SU-DHL-6 (cell line): ENCODE measurements at regions not wholly inside any gene's neighbourhood (a gene's known extent, or its start where the extent isn't known, plus 50 kb on each side); places are given as distances from the start of the nearest gene placed in this dataset.
"Not testable (repeated sequence)": the region's sequence is repeated elsewhere in the genome, so short reads cannot be mapped to it uniquely, and the experiment has no call there.

Experiments
- H2AFZ ChIP-seq: fragments of 200-600 bp; sonication (generic); 2 replicates; pipeline ENCODE4 v1.6.1; 2014; ENCODE audit warnings: low read depth, mild to moderate bottlenecking, moderate library complexity, mixed read lengths, antibody characterized with exemption, low read length; ENCODE audit not compliant: severe bottlenecking
- H3F3A ChIP-seq: fragments of 200-600 bp; shearing (Covaris generic); 2 replicates; pipeline ENCODE4 v1.6.0; 2016; ENCODE audit warnings: antibody characterized with exemption, mild to moderate bottlenecking; ENCODE audit not compliant: insufficient read depth
- H3K27ac ChIP-seq: fragments of 200-600 bp; sonication (generic); 2 replicates; pipeline ENCODE4 v1.5.1; 2016; ENCODE audit warnings: low read depth, mild to moderate bottlenecking, low read length, moderate library complexity, mixed read lengths
- H3K27me3 ChIP-seq: fragments of 200-600 bp; sonication (generic), shearing (Covaris generic); 2 replicates; pipeline ENCODE4 v1.6.0; 2014; ENCODE audit warnings: mild to moderate bottlenecking, low read length
- H3K36me3 ChIP-seq: fragments of 200-600 bp; sonication (generic); 2 replicates; pipeline ENCODE4 v1.6.1; 2014; ENCODE audit warnings: mild to moderate bottlenecking, low read length, mixed read lengths
- H3K4me2 ChIP-seq: fragments of 300-600, 200-600 bp; shearing (Covaris generic), sonication (generic); 2 replicates; pipeline ENCODE4 v1.6.0; 2014; ENCODE audit warnings: low read length, low read depth, mild to moderate bottlenecking; ENCODE audit not compliant: poor library complexity, severe bottlenecking
- H3K4me3 ChIP-seq: fragments of 200-600 bp; sonication (generic); 2 replicates; pipeline ENCODE4 v1.5.1; 2014; ENCODE audit warnings: antibody characterized with exemption, low read length, mild to moderate bottlenecking, mixed read lengths; ENCODE audit not compliant: insufficient read depth, poor library complexity, severe bottlenecking
- H3K79me2 ChIP-seq: fragments of 200-600 bp; sonication (generic); 2 replicates; pipeline ENCODE4 v1.6.1; 2014; ENCODE audit warnings: mild to moderate bottlenecking, low read length, moderate library complexity; ENCODE audit not compliant: insufficient read depth
- H3K9ac ChIP-seq: fragments of 200-600 bp; sonication (generic); 2 replicates; pipeline ENCODE4 v1.7.0; 2014; ENCODE audit warnings: mild to moderate bottlenecking, low read length
- H3K9me2 ChIP-seq: fragments of 200-600 bp; sonication (generic); replicated peaks from 2 replicates; pipeline ENCODE4 v1.6.1; 2014; ENCODE audit warnings: low read length; ENCODE audit not compliant: insufficient read depth
- H3K9me3 ChIP-seq: fragments of 200-600 bp; sonication (generic); 2 replicates; pipeline ENCODE4 v1.6.1; 2014; ENCODE audit warnings: low read length, mixed read lengths; ENCODE audit not compliant: insufficient read depth
- H4K20me1 ChIP-seq: fragments of 200-600 bp; sonication (generic); 2 replicates; pipeline ENCODE4 v1.6.1; 2014; ENCODE audit warnings: low read depth, mild to moderate bottlenecking, antibody characterized with exemption, low read length, moderate library complexity, mixed read lengths
- CTCF ChIP-seq: fragments of 200-600 bp; sonication (generic); IDR thresholded peaks from one replicate; pipeline ENCODE4 v1.5.1; 2017; ENCODE audit warnings: antibody characterized with exemption, mild to moderate bottlenecking, low read length, moderate library complexity; ENCODE audit not compliant: insufficient read depth, poor library complexity, severe bottlenecking
- EZH2phosphoT487 ChIP-seq: fragments of 200-600 bp; sonication (generic), shearing (Covaris generic); conservative IDR thresholded peaks from 2 replicates; pipeline ENCODE4 v1.6.1; 2018; ENCODE audit warnings: mild to moderate bottlenecking, antibody characterized with exemption, low read length, moderate library complexity, mixed read lengths

- Histone ChIP-seq H3K9ac (no peak overlapping the region), H2AFZ (no peak overlapping the region), H3K79me2 (no peaks in the 10 kb centered on the region), H3K36me3 (no peaks in the 10 kb centered on the region), H3K27ac (no peak overlapping the region), H4K20me1 (no peaks in the 10 kb centered on the region), H3K9me2 (no peaks in the 10 kb centered on the region), H3F3A (no peaks in the 10 kb centered on the region), H3K9me3 (no peaks in the 10 kb centered on the region), H3K4me2 (no peak overlapping the region), H3K27me3 (no peaks in the 10 kb centered on the region), H3K4me3 (no peak overlapping the region)
- no peak for TF ChIP-seq EZH2phosphoT487
- no peak for TF ChIP-seq CTCF
Observed at GRCh38 chr3:103515116-103515515, 1080.3 kb downstream of the ZPLD1 start.

GRCh38 chr3:103516950-103517349 lies 1082.1 kb downstream of the ZPLD1 start:
- Histone ChIP-seq H3K9ac (no peak overlapping the region), H3K79me2 (no peaks in the 10 kb centered on the region), H3K4me2 (no peak overlapping the region), H2AFZ (no peak overlapping the region), H3K9me2 (no peaks in the 10 kb centered on the region), H3K27ac (no peak overlapping the region), H3K27me3 (no peaks in the 10 kb centered on the region), H3K9me3 (peaks cover 3% of the 10 kb centered on the region; the same call in 1 of the 2 replicates), H3K4me3 (no peak overlapping the region), H3K36me3 (no peaks in the 10 kb centered on the region), H4K20me1 (no peaks in the 10 kb centered on the region), H3F3A (no peaks in the 10 kb centered on the region)
- TF ChIP-seq CTCF: no peak

- H3K4me2 ChIP-seq, H3K79me2 ChIP-seq, H3K27ac ChIP-seq, H3F3A ChIP-seq, H2AFZ ChIP-seq, H3K27me3 ChIP-seq, H3K9me2 ChIP-seq, H4K20me1 ChIP-seq, H3K36me3 ChIP-seq, H3K9ac ChIP-seq, H3K4me3 ChIP-seq, H3K9me3 ChIP-seq: not testable (repeated sequence)
Observed at GRCh38 chr3:103531327-103531726, 1096.5 kb downstream of the ZPLD1 start.

- H3K27me3 ChIP-seq: no peaks in the 10 kb centered on the region
- no peaks in the 10 kb centered on the region for H3K36me3 ChIP-seq
- H4K20me1 ChIP-seq: no peaks in the 10 kb centered on the region
- no peaks in the 10 kb centered on the region for H3F3A ChIP-seq
- no peak overlapping the region for H3K4me2 ChIP-seq
- H3K9me3 ChIP-seq: no peaks in the 10 kb centered on the region
- H3K4me3 ChIP-seq: no peak overlapping the region
- H2AFZ ChIP-seq: no peak overlapping the region
- H3K9ac ChIP-seq: no peak overlapping the region
- no peaks in the 10 kb centered on the region for H3K79me2 ChIP-seq
- H3K27ac ChIP-seq: no peak overlapping the region
- no peak for TF ChIP-seq EZH2phosphoT487
- no peak for TF ChIP-seq CTCF
- no peaks in the 10 kb centered on the region for H3K9me2 ChIP-seq
Observed at GRCh38 chr3:103532986-103533385, 1098.2 kb downstream of the ZPLD1 start.
